HG03439 (cell line): ENCODE measurements at regions not wholly inside any gene's neighbourhood (a gene's known extent, or its start where the extent isn't known, plus 50 kb on each side); places are given as distances from the start of the nearest gene placed in this dataset.

Source experiments
- ATAC-seq: cut with Tn5 transposase; IDR thresholded peaks from one replicate; pipeline ENCODE4 v1.9.1; 2021; ENCODE audit warnings: mild to moderate bottlenecking, moderate library complexity; ENCODE audit not compliant: unreplicated experiment

DNA sequence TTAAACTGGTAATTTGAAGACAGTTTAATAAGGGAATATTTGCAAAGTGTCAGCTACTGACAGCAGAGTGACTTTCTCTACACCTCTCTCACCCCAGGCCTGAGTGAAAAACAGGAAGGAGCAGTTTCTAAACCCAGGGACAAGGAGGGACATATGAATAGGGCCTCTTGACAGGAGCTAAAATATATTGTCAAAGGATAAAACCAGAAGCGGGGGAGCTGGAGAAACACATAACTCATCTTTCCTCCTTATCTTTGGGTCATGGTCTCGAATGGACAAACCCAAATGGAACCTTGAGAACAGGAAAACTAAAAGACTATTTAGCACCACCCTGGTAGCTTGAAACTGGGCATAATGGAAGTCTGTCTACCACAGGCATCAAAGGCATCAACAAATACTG lies 197.5 kb upstream of the FOXA2 start:
- ATAC-seq = no peak

DNA sequence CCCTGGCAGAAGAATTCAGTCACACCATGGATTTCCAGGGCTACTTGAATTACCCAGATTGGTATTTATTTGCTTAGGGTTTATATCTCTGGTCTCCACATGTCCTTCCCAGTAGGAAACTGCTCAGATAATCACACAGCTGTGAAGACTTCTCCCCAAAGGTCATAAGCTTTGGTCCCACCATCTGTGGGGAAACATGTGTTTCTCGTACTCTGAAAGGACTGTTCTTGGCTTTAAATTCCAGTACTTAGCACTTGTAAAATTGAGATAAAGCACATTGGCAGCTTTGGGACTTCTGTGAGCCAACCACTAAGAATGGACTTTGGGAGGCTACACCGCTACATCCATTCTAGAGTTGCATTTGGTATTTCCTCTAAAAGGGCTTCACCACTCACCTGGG lies 205.3 kb upstream of the FOXA2 start:
- ATAC-seq = no peak

DNA sequence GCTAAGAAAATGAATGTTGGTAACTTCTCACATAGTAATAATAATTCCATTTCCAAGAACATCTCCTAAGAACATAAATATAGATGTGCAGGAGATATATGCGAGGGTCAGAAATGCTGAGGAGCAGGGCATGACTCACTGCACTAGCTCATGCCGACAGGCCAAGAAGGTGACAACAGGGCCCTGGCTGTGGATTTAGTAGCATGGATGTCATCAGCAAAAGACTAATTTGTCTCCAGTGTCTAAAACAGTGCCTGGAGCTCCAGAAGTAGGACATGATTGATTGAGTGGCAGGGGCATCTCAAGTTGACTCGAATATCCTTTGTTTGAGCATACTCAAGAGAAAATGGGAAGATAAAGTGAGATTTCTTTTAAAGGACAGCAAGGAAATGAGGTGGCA lies 207.0 kb upstream of the FOXA2 start:
- ATAC-seq = no peak

DNA sequence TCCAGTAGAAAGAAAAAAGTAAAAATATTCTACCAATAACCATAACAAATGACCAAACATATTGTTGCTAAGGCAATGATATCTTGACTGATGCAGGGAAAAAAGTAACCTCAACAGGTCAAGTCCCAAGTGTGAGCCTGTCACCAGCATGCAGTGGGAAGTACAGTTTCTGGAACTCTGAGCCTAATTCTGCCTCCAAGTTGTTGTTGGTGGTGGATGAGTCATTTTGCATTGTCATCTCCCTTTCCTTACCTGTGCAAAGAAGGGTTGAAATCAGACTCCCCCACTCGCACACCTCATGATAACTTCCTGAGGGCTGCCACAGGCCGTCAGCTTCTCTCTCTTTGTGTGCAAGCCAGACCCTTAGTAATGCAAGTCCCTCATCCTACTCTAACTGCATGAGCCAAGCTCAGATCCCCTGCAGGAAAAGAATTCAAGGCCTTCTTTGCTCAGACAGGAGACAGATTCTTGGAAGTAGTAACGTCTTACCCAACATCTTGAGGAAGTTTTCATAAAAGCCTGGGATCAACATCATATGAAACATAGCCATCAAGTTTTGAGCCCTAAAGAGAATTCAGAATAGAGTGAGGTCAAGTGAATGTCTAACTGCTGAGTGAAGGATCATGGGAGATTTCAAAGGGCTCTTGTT lies 207.6 kb upstream of the FOXA2 start:
- ATAC-seq = no peak

DNA sequence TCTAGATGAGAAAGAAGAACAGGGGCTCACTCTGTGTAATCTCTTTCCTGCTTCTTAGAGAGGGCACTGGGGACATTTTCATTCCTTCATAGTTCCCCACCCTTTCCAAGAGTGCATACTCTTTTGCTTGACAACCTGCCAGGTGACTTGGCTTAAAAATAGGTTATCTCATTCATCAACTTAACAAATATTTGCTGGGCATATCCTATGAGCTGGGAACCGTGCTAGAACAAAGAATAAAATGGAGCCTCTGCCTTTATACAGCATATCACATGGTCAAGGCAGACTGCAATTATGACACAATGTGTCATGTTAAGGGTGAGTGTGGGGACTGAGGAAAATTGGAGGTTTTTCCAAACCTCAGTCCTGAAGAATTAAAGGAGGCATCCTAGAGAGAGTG lies 209.8 kb upstream of the FOXA2 start:
- no peak for ATAC-seq

DNA sequence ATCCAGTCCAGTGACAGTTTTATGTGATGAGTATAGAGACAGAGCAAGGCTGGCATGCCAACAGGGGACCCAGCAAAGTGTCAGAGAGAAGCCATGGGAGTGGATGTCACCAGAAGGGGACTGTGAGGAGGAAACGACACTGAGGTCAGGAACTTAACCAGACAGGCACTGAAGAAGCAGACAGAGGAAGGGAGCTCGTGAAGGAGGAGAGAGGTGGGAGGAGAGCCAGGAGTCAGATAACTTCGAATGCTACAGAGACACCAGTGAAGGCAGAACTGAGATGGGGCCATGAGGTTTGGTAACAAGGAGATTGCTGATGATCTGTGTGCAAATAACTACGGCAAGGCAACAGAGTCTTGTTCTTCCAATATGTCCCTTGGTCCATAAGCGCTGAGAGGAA lies 211.1 kb upstream of the FOXA2 start:
- ATAC-seq = no peak

DNA sequence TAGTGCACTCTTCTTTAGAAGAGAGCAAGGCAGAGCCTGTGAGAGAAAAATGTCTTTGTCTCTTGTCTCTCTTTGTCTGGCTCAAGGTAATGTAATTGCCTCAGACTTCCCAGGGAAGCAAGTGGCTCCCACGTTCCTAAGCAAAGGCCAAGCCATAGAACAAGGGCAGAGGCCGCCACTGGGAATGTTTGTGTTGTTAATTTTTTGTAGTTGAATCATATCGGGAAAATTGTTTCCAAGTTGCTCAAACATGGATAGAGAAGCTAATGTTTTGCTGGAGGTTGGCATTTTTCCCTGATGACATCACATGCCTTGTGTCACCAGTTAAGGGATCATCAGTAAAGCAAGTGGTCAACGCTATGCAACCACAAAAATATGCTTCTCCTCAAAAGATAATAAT lies 211.5 kb upstream of the FOXA2 start:
- ATAC-seq = no peak

DNA sequence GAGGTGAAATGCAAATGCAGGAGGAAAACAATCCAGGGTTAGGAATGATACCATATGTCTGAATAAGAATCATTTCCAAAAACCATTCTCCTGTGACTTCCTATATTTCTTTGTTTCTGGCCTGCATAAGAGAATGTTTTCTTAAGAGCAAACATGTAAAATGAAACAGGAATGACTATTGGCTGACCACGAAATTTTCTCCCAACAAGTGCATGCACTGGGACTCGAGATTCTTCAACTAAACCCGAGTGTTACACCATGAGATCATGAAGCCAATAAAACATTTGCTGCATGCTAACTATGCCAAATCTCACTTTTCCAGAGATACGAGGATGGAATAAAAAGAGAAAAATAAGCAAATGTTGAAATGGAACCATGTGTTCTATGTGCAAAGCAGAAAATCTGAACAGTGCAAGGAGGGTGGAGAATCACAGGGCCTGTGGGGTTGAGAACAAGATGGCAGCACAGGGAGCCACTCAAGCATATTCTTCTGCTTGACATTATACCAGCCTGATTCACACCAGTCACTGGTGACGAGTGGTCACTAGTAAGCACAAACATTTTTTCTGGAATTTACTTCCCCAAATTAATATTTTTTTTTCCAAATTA lies 212.2 kb upstream of the FOXA2 start:
- ATAC-seq = no peak

DNA sequence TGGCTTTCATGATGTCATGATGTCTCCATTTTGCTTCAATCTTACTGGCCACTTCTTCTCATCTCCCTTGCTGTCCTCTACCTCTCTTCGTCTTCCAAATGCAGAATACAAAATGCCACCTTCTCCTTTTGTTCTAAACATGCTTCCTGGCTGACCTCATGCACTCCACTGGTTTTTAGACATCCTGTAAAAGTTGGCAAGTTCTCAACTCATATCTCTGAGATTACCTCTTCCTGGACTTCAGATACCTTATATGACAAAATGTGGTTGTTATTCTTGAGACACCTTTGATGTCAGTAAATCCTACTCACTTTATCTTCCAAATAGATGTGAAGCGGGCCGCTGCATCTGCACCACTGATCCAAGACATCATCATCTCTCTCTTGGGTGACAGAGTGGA lies 212.7 kb upstream of the FOXA2 start:
- ATAC-seq = no peak

DNA sequence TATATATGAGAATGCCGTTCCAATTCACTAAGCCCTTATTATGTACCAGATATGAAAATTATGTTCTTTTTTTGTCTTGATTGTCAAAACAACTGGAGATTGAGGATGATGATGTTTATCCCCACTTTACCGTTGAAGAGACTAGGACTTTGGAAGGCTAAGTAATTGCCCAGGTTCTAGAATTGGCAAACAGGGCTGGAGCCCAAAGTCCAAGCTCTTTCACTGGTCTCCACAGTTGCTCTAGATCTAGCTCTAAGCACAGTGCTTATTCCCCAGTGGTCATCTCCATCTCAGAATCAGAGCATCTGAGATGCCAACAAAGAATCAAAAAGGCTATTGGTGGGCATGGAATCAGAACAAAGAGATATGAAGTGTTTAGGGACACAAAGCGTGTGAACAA lies 215.3 kb upstream of the FOXA2 start:
- no peak for ATAC-seq

DNA sequence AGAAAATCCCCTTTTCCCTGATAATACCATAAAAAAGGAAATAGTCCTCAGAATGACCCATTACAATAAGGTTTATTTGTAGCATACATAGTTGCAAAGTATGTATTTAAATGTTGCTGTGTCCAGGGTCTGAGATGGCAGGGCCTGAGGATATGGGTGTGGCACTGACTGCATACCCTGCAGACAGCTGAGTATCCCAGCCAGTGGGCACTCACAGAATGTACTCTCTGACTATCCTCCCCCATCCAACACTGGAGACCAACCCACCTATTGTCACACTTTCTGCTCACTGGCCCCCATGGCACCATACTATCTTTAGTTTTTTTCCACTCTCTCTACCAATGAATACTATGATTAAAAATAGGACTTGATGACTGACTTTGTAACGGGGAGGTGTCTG lies 215.8 kb upstream of the FOXA2 start:
- ATAC-seq = no peak

DNA sequence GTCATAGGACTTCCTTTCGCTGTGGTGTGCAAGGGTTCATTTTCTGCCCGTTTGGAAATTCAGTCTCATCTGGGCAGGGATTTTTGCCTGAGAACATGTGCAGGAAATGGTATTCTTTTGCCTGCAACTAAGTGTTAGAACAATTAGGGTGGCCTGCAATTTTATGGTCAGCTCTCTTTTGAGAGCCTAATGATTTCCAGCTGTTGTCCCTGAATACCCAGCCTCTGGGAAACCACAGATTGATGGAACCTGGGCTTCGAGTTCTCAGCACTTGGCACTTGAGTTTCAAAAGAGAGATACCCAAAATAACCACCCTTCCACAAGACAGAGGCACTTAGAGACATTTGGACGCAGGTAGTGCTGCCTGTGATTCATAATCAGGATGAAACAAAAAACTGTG lies 217.2 kb upstream of the FOXA2 start:
- ATAC-seq = no peak

DNA sequence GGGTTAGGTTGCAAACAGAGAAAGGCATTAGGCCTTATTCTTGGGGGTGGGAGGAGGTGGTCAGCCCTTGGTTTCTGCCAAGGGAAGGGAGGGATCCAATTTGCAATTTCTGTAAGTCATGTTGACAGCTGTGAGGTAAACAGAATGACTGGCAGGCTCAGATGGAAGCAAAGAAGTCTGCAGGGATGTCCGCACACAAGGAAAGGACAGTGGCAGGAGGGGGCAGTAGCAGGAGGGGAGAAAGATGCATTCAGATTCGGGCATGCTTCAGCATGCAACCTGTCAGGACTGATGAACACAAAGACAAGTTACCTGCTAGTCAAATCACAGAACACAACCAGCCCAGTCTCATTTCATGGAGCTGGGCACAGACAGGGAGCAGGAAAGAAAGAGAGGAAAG lies 217.9 kb upstream of the FOXA2 start:
- ATAC-seq = no peak

DNA sequence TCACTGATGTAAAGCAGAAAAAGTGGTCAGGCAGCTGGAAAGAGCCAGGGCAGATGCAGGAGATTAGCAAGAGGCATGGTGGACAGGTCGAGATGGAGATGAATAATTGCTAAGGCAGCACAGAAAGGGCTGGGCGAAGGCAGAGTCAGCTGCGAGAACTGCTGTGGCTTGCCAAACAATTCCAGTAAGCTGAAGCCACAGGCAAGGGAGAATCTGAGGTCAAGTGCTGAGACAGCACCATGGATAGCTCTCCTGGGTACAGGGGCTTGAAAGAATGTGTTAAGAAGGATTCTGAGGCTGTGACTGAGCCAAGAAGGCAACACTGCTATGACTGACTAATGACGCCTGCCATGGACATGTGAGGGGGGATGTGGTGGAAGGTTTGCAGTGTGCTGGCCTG lies 220.8 kb upstream of the FOXA2 start:
- ATAC-seq = no peak

DNA sequence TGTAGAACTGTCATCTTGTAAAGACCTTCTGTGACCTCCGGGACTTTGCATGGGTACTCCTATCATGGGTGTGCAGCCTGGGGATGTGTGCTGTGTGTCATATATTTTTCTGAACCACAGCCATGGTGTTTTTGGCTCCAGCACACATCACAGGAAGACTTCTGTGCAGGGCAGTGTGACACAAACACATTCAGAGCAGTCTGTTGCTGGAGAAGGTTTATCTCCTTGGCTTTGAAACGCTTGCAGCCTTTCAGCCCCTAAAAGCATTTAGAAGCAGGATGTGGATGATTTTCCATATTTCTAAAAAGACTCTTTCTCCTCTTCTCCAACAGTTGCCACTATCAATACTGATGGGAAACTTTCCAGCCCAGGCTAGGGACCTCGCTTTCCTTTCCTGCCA lies 221.6 kb upstream of the FOXA2 start:
- no peak for ATAC-seq

DNA sequence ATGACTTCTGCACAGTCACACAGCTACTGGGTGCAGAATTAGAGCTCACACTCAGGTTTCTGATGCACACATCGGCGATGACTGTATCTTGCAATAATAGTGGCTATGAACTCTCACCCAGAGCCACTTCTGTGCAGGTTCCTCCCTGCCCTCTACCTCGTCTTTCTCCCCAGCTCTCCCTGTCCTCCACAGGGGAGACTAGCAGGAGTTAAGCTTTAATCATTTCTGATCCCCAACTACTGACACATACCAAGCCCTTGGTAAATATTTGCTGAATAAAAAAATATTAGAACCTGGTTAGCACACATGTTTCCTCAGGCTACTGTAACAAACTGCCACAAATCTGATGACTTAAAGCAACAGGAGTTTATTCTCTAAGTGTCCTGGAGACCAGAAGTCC lies 222.7 kb upstream of the FOXA2 start:
- ATAC-seq = no peak

DNA sequence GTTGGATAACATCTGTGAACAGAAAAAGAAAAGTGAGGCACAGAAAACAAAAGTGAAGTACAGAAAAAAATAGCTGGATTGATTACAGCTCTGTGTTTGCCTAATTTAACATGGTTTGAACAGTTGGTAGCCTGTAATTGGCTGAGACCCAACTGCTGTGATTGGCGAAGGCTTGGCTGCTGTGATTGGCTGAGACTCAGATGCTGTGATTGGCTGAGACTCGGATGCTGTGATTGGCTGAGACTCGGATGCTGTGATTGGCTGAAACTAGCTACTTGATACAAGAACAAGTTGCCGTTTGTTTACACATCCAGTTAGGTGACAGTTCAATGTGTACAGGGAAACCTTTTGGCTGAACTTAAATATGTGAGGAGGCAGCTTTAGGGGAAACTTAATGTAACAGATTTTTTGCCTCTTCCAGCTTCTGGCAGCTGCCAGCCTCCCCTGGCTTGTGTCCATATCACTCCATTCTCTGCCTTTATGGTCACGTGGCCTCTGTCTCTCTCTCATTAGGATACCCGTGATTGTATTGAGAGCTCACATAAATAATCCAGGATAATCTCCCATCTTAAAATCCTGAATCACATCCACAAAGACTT lies 223.4 kb upstream of the FOXA2 start:
- no peak for ATAC-seq

DNA sequence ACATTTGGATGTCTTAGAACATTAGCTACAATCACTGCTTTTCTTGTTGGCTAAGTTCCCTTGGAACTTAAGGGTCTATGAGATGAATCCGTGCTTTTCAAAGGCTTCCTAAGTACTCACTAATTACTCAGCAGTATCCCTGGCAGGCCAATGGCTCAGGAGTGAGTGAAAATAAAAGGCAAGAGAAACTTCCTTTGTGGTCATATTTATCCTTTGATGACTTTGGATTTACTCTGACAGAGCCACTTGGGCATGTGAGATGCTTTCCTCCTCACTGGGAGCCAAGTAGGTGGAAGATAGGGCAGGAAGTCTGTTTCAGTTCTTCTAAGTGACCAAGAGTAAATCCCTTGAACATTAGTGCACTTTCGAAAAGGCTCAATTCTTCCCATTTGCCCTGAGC lies 224.3 kb upstream of the FOXA2 start:
- ATAC-seq = no peak

DNA sequence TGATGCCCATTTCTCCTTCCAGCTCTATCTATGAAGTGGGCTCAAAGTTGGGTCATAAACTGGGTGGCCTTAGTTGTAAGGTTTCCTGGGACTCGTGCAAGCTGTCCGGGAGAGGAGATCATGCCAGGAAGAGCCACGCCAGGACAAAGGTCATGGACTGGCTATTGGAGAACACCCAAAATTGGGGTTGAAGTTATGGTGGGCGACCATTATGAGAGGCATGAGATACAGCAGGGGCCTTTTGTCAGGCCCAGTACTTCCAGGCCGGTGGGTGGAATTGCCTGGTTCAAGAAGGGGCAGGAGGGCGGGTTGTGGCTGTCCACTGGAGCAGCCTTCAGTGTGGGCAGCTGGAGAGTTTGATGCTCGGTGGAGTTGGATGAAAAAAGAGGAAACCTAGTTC lies 225.1 kb upstream of the SSTR4 start:
- ATAC-seq = no peak

DNA sequence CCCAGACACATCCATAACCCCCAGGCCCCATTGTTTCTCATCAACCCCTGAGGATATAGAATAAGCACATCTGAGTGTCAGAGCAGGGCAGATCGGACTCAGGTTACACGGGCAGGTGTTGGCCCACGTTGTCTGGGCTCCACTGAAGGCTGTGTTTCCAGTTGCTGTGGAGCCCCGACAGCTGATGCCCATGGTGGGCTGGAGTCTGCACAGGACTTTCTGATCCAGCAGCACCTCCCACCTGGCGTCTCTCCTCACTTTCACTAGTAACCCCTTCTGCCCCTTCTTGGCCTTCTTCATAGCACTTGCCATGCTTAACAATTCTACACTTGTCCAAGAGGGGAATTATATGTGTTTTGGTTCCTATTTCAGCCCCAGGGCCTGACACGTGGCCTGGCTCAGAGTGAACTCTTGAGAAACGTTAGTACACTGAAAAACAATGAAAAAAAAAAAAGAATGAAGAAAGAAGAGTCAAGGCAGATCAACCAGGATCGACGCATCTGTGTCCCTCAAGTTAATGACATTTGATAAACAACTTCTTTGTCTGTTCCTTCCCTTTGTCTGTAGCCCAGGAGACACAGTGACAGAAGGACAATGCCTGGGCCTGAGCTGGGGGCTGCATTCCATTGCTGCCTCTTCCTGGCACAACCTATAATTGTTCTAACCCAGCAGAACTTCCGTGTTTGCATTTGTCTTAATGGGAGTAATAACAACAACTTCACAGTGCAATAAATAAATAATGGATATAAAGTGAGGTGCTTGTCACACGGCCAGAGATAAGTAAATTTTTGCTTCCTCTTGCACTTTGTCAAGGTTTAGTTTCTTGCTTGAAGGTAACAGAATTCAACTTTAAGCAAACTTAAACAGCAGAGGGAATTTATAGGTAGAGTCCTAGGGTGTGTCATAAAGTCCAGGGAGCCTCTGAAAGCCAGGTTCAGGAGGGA lies 224.2 kb upstream of the SSTR4 start:
- ATAC-seq = no peak

DNA sequence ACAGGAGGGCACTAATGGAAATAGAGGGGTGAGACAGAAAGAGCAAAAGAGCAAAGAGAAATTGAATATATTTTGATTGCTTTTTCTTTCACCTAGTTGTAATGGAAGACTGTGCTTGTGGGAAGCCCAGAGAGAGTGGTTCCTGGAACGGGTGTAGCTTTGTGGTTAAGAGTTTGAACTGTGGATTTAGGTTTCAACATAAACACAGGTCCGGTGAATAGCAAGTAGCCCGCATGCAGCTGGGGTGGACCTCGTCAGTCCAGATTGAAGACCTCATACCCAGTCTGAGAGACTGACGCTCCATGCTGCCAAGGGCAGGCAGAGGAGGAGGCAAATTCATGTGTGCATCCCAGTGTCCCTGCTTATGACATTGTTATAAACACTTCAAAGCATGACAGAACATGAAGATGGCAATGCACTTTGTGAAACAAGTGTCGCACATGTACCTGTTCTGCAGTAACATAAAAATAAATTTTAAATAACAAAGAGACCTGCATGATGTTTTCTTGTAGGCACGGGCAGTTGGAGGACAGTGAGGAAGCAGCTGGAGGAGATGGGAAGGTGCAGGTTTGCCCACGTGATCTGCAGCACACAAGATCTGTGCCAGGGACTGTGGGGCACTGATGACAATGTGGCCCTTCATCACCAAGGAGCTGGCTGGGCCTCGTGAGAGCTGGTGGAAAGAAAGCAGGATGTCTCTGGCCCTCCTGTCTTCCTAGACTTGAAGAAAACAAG lies 220.5 kb upstream of the SSTR4 start:
- ATAC-seq = no peak
